H1 (cell line): ENCODE measurements at regions not wholly inside any gene's neighbourhood (a gene's known extent, or its start where the extent isn't known, plus 50 kb on each side); places are given as distances from the start of the nearest gene placed in this dataset.

ENCODE experiments used
- CTCF ChIA-PET: fragments of 300-600 bp; sonication (Branson Sonifier 250); formaldehyde crosslinking; loops from one replicate; lab custom pipeline; 2021; ENCODE audit not compliant: partially characterized antibody; lab: Charles Lee
- POLR2A ChIA-PET: fragments of 300-600 bp; sonication (Branson Sonifier 250); formaldehyde crosslinking; loops from one replicate; lab custom pipeline; 2021; ENCODE audit warnings: inconsistent platforms; ENCODE audit not compliant: partially characterized antibody; lab: Charles Lee
- DNase-seq, 2 experiments: peaks; one replicate each; pipeline versions ENCODE4 v3.0.0 to v3.0.0-alpha.2; 2010 to 2022; ENCODE audit warnings: low spot score in 2 of 2, low read depth in 1 of 2, mixed read lengths in 1 of 2
- FAIRE-seq: peaks from 2 replicates; lab custom pipeline; 2011; peaks lifted over from hg19 to GRCh38; lab: Jason Lieb, UNC
- H2AFZ ChIP-seq: 2 replicates; pipeline ENCODE4 v1.8.1; 2012; ENCODE audit warnings: low read length, inconsistent platforms
- H2AK5ac ChIP-seq: 2 replicates; pipeline ENCODE4 v1.6.1; 2013; ENCODE audit warnings: low read depth, low read length
- H2BK120ac ChIP-seq: replicated peaks from 2 replicates; pipeline ENCODE3; 2013; ENCODE audit warnings: low read depth, low read length, inconsistent platforms
- H2BK12ac ChIP-seq: 2 replicates; pipeline ENCODE4 v1.6.1; 2013; ENCODE audit warnings: low read depth, low read length
- H2BK15ac ChIP-seq: 2 replicates; pipeline ENCODE4 v1.6.1; 2013; ENCODE audit warnings: low read length
- H2BK20ac ChIP-seq: 2 replicates; pipeline ENCODE4 v1.6.1; 2013; ENCODE audit warnings: low read length
- H2BK5ac ChIP-seq: 2 replicates; pipeline ENCODE4 v1.6.1; 2013; ENCODE audit warnings: low read depth, low read length
- H3K14ac ChIP-seq: 2 replicates; pipeline ENCODE4 v1.6.1; 2013; ENCODE audit warnings: inconsistent platforms; ENCODE audit not compliant: insufficient read length
- H3K18ac ChIP-seq: 2 replicates; pipeline ENCODE4 v1.6.1; 2013; ENCODE audit warnings: low read length; ENCODE audit errors: extremely low read depth
- H3K23ac ChIP-seq: 2 replicates; pipeline ENCODE4 v1.6.1; 2013; ENCODE audit warnings: inconsistent platforms; ENCODE audit not compliant: insufficient read length
- H3K23me2 ChIP-seq: 2 replicates; pipeline ENCODE4 v1.6.1; 2013; ENCODE audit warnings: low read depth, low read length
- H3K27ac ChIP-seq: 2 replicates; pipeline ENCODE4 v1.6.1; 2011; ENCODE audit warnings: low read depth, low read length, inconsistent platforms
- H3K27me3 ChIP-seq, 4 experiments: replicated peaks in 1 of 4; 1 replicate in 1 of 4; 2 replicates in 3 of 4; pipeline versions ENCODE4 v1.6.1 to v1.8.1; 2011 to 2013; ENCODE audit warnings: low read length in 3 of 4, mild to moderate bottlenecking in 3 of 4, inconsistent platforms in 2 of 4, mixed read lengths in 2 of 4, moderate library complexity in 1 of 4; ENCODE audit not compliant: control insufficient read depth in 3 of 4, insufficient read depth in 3 of 4; ENCODE audit errors: extremely low read depth in 1 of 4
- H3K36me3 ChIP-seq, 4 experiments: 2 replicates each; pipeline versions ENCODE4 v1.6.1 to v1.8.1; 2011 to 2013; ENCODE audit warnings: mild to moderate bottlenecking in 4 of 4, low read length in 3 of 4, moderate library complexity in 2 of 4, control low read depth in 1 of 4, inconsistent platforms in 1 of 4; ENCODE audit not compliant: insufficient read depth in 4 of 4, control insufficient read depth in 2 of 4
- H3K4ac ChIP-seq: replicated peaks from 2 replicates; pipeline ENCODE3; 2013; ENCODE audit warnings: low read length, low read depth, mixed read lengths, inconsistent platforms; ENCODE audit not compliant: insufficient read length
- H3K4me1 ChIP-seq, 4 experiments: replicated peaks in 1 of 4; 1 replicate in 1 of 4; 2 replicates in 3 of 4; pipeline versions ENCODE4 v1.6.1 to v1.8.1; 2011 to 2013; ENCODE audit warnings: low read length in 3 of 4, inconsistent platforms in 2 of 4, mixed read lengths in 1 of 4; ENCODE audit not compliant: insufficient read depth in 4 of 4, control insufficient read depth in 3 of 4
- H3K4me2 ChIP-seq, 2 experiments: 2 replicates each; pipeline versions ENCODE4 v1.6.1 to v1.8.1; 2011 to 2013; ENCODE audit warnings: low read depth in 2 of 2, low read length in 2 of 2, control low read depth in 1 of 2, inconsistent platforms in 1 of 2, mild to moderate bottlenecking in 1 of 2; ENCODE audit not compliant: insufficient read depth in 1 of 2
- H3K4me3 ChIP-seq, 4 experiments: fragments of 200-600, 300-600 bp in 1 of 4; sonication (generic), shearing (Covaris generic), sonication (Bioruptor Twin) in 1 of 4; 2 replicates each; pipeline versions ENCODE4 v1.5.1 to v1.8.1; 2011 to 2016; ENCODE audit warnings: low read length in 4 of 4, low read depth in 3 of 4, control low read depth in 2 of 4, inconsistent platforms in 2 of 4, mild to moderate bottlenecking in 2 of 4, mixed read lengths in 1 of 4, moderate library complexity in 1 of 4; ENCODE audit not compliant: insufficient read depth in 2 of 4; ENCODE audit errors: extremely low read depth in 1 of 4
- H3K56ac ChIP-seq: replicated peaks from 2 replicates; pipeline ENCODE3; 2013; ENCODE audit warnings: low read depth, mild to moderate bottlenecking, mixed read lengths, low read length, inconsistent platforms; ENCODE audit not compliant: insufficient read length
- H3K79me1 ChIP-seq: 2 replicates; pipeline ENCODE4 v1.6.1; 2013; ENCODE audit warnings: low read depth, low read length, control low read depth
- H3K79me2 ChIP-seq, 2 experiments: 2 replicates each; pipeline versions ENCODE4 v1.6.1 to v1.8.1; 2012 to 2013; ENCODE audit warnings: low read length in 2 of 2, mild to moderate bottlenecking in 2 of 2, inconsistent platforms in 1 of 2; ENCODE audit not compliant: insufficient read depth in 2 of 2, control insufficient read depth in 1 of 2
- H3K9ac ChIP-seq, 4 experiments: replicated peaks in 1 of 4; 1 replicate in 1 of 4; 2 replicates in 3 of 4; pipeline versions ENCODE4 v1.6.1 to v1.8.1; 2011 to 2013; ENCODE audit warnings: low read depth in 3 of 4, low read length in 3 of 4, control low read depth in 2 of 4, mild to moderate bottlenecking in 2 of 4, moderate library complexity in 2 of 4, inconsistent platforms in 1 of 4; ENCODE audit errors: extremely low read depth in 1 of 4
- H3K9me3 ChIP-seq, 2 experiments: 2 replicates each; pipeline versions ENCODE4 v1.6.1 to v1.8.1; 2012 to 2013; ENCODE audit warnings: mild to moderate bottlenecking in 2 of 2, moderate library complexity in 2 of 2, control low read depth in 1 of 2, inconsistent platforms in 1 of 2, low read depth in 1 of 2, low read length in 1 of 2, mixed read lengths in 1 of 2; ENCODE audit not compliant: insufficient read depth in 2 of 2
- H4K20me1 ChIP-seq, 2 experiments: replicated peaks in 1 of 2; 2 replicates each; pipeline versions ENCODE3 to v1.8.1; 2011 to 2013; ENCODE audit warnings: inconsistent platforms in 2 of 2, low read length in 2 of 2, mild to moderate bottlenecking in 1 of 2; ENCODE audit not compliant: insufficient read depth in 2 of 2, control insufficient read depth in 1 of 2
- H4K5ac ChIP-seq: 2 replicates; pipeline ENCODE4 v1.6.1; 2013; ENCODE audit warnings: low read length, low read depth, mixed read lengths, inconsistent platforms; ENCODE audit not compliant: insufficient read length
- H4K8ac ChIP-seq: 2 replicates; pipeline ENCODE4 v1.8.0; 2013; ENCODE audit warnings: mild to moderate bottlenecking, moderate library complexity, low read length, inconsistent platforms; ENCODE audit not compliant: insufficient read depth; ENCODE audit errors: extremely low read depth
- H4K91ac ChIP-seq: replicated peaks from 2 replicates; pipeline ENCODE3; 2013; ENCODE audit warnings: low read length, mixed read lengths, inconsistent platforms; ENCODE audit not compliant: insufficient read length
- BRCA1 ChIP-seq: IDR thresholded peaks from 2 replicates; pipeline ENCODE4 v1.6.1; 2012; ENCODE audit warnings: low read depth, low read length, improper control_type of control experiment
- EZH2 ChIP-seq: fragments of 200-600 bp; sonication (generic); IDR thresholded peaks from 2 replicates; pipeline ENCODE4 v1.7.1; 2012; ENCODE audit warnings: low read depth, mild to moderate bottlenecking, moderate library complexity, low read length, inconsistent platforms; ENCODE audit not compliant: severe bottlenecking
- FOSL1 ChIP-seq: IDR thresholded peaks from 2 replicates; pipeline ENCODE4 v1.6.1; 2011; ENCODE audit warnings: mild to moderate bottlenecking, low read depth, low read length, moderate library complexity; ENCODE audit not compliant: insufficient read depth
- KDM5A ChIP-seq: fragments of 200-600 bp; IDR thresholded peaks from 2 replicates; pipeline ENCODE4 v1.7.1; 2012; ENCODE audit warnings: mild to moderate bottlenecking, low read length, inconsistent platforms, mixed read lengths
- MAFK ChIP-seq: IDR thresholded peaks from 2 replicates; pipeline ENCODE4 v1.6.1; 2012; ENCODE audit warnings: low read depth, mild to moderate bottlenecking, improper control_type of control experiment, low read length
- NRF1 ChIP-seq: IDR thresholded peaks from 2 replicates; pipeline ENCODE4 v1.6.1; 2011; ENCODE audit warnings: mild to moderate bottlenecking, low read depth, low read length, improper control_type of control experiment
- RNF2 ChIP-seq: fragments of 200-900, 300-1000 bp; sonication (generic); IDR thresholded peaks from 2 replicates; pipeline ENCODE4 v1.7.1; 2016; ENCODE audit warnings: borderline replicate concordance, low read depth, mild to moderate bottlenecking, antibody characterized with exemption, low read length; ENCODE audit not compliant: poor library complexity, severe bottlenecking; ENCODE audit errors: missing control alignments
- SIN3A ChIP-seq, 2 experiments: IDR thresholded peaks in 1 of 2; conservative IDR thresholded peaks in 1 of 2; 2 replicates each; pipeline ENCODE4 v1.6.1; 2011 to 2012; ENCODE audit warnings: low read length in 2 of 2, improper control_type of control experiment in 1 of 2, low read depth in 1 of 2, mild to moderate bottlenecking in 1 of 2
- SIRT6 ChIP-seq: IDR thresholded peaks from one replicate; pipeline ENCODE4 v1.7.1; 2012; ENCODE audit warnings: low read length, inconsistent platforms
- SUZ12 ChIP-seq: fragments of 200-600 bp; sonication (generic); IDR thresholded peaks from 2 replicates; pipeline ENCODE4 v1.6.1; 2012; ENCODE audit warnings: mild to moderate bottlenecking, inconsistent platforms, low read length, moderate library complexity, mixed read lengths
- TAF1 ChIP-seq: IDR thresholded peaks from 2 replicates; pipeline ENCODE4 v1.6.1; 2011; ENCODE audit warnings: mild to moderate bottlenecking, low read depth, low read length
- TBP ChIP-seq: IDR thresholded peaks from 2 replicates; pipeline ENCODE4 v1.6.1; 2011; ENCODE audit warnings: low read depth, low read length, improper control_type of control experiment
- ZNF274 ChIP-seq: IDR thresholded peaks from 2 replicates; pipeline ENCODE4 v1.7.0; 2012; ENCODE audit warnings: low read length, borderline replicate concordance; ENCODE audit errors: extremely low read depth
- WGBS, 2 experiments: shearing (Covaris generic) in 1 of 2; methylation state at CpG; one replicate each; pipeline versions ENCODE4 v1.1.6 to v1.1.7; 2013 to 2015; ENCODE audit warnings: low lambda C conversion rate in 2 of 2, mixed read lengths in 2 of 2, inconsistent platforms in 1 of 2, low coverage in 1 of 2, missing lambda C conversion rate in 1 of 2; ENCODE audit not compliant: insufficient replicate concordance in 2 of 2, insufficient coverage in 1 of 2, insufficient read length in 1 of 2; ENCODE audit errors: extremely low coverage in 1 of 2, missing lambda C conversion rate in 1 of 2; 5-methylcytosine and 5-hydroxymethylcytosine counted together

GRCh38 chr2:226066391-226066790, 666.9 kb downstream of the NYAP2 start:
- Histone ChIP-seq H3K4me3 (no peak overlapping the region), H3K79me1 (no peaks in the 10 kb centered on the region), H3K56ac (no peak overlapping the region), H4K20me1 (no peaks in the 10 kb centered on the region), H4K5ac (no peak overlapping the region), H3K27me3 (no peaks in the 10 kb centered on the region), H2BK15ac (no peak overlapping the region), H3K14ac (no peak overlapping the region), H3K23me2 (no peaks in the 10 kb centered on the region), H2BK120ac (no peak overlapping the region), H3K4ac (no peak overlapping the region), H2BK20ac (no peak overlapping the region), H3K79me2 (no peaks in the 10 kb centered on the region), H3K36me3 (no peaks in the 10 kb centered on the region), H4K8ac (no peak overlapping the region), H3K4me1 (no peaks in the 10 kb centered on the region; a peak in 1 of 7 replicates), H3K9ac (no peak overlapping the region), H3K27ac (no peak overlapping the region), H4K91ac (no peak overlapping the region), H3K23ac (no peak overlapping the region), H3K4me2 (no peak overlapping the region), H2BK5ac (no peak overlapping the region), H3K18ac (no peak overlapping the region), H2AK5ac (no peak overlapping the region), H3K9me3 (no peaks in the 10 kb centered on the region), H2AFZ (no peak overlapping the region), H2BK12ac (no peak overlapping the region)
- WGBS, 2 experiments = 96% methylated on average over 3 of the region's 3 CpGs; no CpG with 5 or more reads in 1 of the 2 experiments
- DNase-seq (no peak), FAIRE-seq (no peak)
- ChIA-PET POLR2A (no interaction called here), CTCF (no interaction called here)
- TF ChIP-seq SIRT6 = no peak
- no peak for TF ChIP-seq ZNF274
- TF ChIP-seq SIN3A (conservative IDR thresholded peaks at IDR 0.05 in 1 of 2, IDR thresholded peaks at IDR 0.05 in 1 of 2; ENCODE audit: low read depth in 1 of 2, low read length in 2 of 2) = no peak
- TF ChIP-seq TBP = no peak
- TF ChIP-seq RNF2 = no peak
- TF ChIP-seq MAFK = no peak
- TF ChIP-seq NRF1 = no peak
- TF ChIP-seq EZH2 = no peak
- TF ChIP-seq SUZ12 = no peak
- TF ChIP-seq FOSL1 = no peak
- no peak for TF ChIP-seq BRCA1
- TF ChIP-seq TAF1 = no peak
- TF ChIP-seq KDM5A = no peak
